ENCODE measurements at regions not wholly inside any gene's neighbourhood (a gene's known extent, or its start where the extent isn't known, plus 50 kb on each side); places are given as distances from the start of the nearest gene placed in this dataset.

- peaks cover 3% of the 10 kb centered on the region for H3K27me3 Mint-ChIP-seq (ENCODE audit: unreplicated experiment)
- no peak for DNase-seq (ENCODE audit: extremely low spot score, unreplicated experiment)
- no peak overlapping the region for H3K27ac Mint-ChIP-seq (ENCODE audit: unreplicated experiment)
- no peak for TF ChIP-seq CTCF (IDR thresholded peaks at IDR 0.05)
- H3K36me3 Mint-ChIP-seq (ENCODE audit: unreplicated experiment) = no peaks in the 10 kb centered on the region
- H3K4me1 Mint-ChIP-seq (ENCODE audit: unreplicated experiment) = no peaks in the 10 kb centered on the region
- H3K9me3 Mint-ChIP-seq (ENCODE audit: unreplicated experiment) = no peaks in the 10 kb centered on the region
- H3K4me3 Mint-ChIP-seq (ENCODE audit: unreplicated experiment) = no peak overlapping the region
Measured at GRCh38 chr12:5210923-5211290, 167.2 kb downstream of the KCNA5 start.

- Mint-ChIP-seq H3K4me3 (ENCODE audit: unreplicated experiment) (no peak overlapping the region), H3K27me3 (ENCODE audit: unreplicated experiment) (peaks cover 5% of the 10 kb centered on the region), H3K4me1 (ENCODE audit: unreplicated experiment) (no peaks in the 10 kb centered on the region), H3K36me3 (ENCODE audit: unreplicated experiment) (no peaks in the 10 kb centered on the region), H3K27ac (ENCODE audit: unreplicated experiment) (no peak overlapping the region), H3K9me3 (ENCODE audit: unreplicated experiment) (no peaks in the 10 kb centered on the region)
- TF ChIP-seq CTCF (IDR thresholded peaks at IDR 0.05) = no peak
- DNase-seq (ENCODE audit: extremely low spot score, unreplicated experiment) = no peak
Measured at GRCh38 chr12:5213336-5213735, 169.7 kb downstream of the KCNA5 start.

- Mint-ChIP-seq H3K27me3 (ENCODE audit: unreplicated experiment) (peaks cover 5% of the 10 kb centered on the region), H3K27ac (ENCODE audit: unreplicated experiment) (no peak overlapping the region), H3K4me3 (ENCODE audit: unreplicated experiment) (no peak overlapping the region), H3K36me3 (ENCODE audit: unreplicated experiment) (no peaks in the 10 kb centered on the region), H3K4me1 (ENCODE audit: unreplicated experiment) (no peaks in the 10 kb centered on the region), H3K9me3 (ENCODE audit: unreplicated experiment) (no peaks in the 10 kb centered on the region)
- DNase-seq (ENCODE audit: extremely low spot score, unreplicated experiment) = no peak
- no peak for TF ChIP-seq CTCF (IDR thresholded peaks at IDR 0.05)
Measured at GRCh38 chr12:5213990-5214389, 170.3 kb downstream of the KCNA5 start.

- Mint-ChIP-seq H3K27ac (ENCODE audit: unreplicated experiment) (no peak overlapping the region), H3K27me3 (ENCODE audit: unreplicated experiment) (peaks cover 2% of the 10 kb centered on the region), H3K9me3 (ENCODE audit: unreplicated experiment) (no peaks in the 10 kb centered on the region), H3K4me3 (ENCODE audit: unreplicated experiment) (no peak overlapping the region), H3K36me3 (ENCODE audit: unreplicated experiment) (no peaks in the 10 kb centered on the region), H3K4me1 (ENCODE audit: unreplicated experiment) (no peaks in the 10 kb centered on the region)
- no peak for TF ChIP-seq CTCF (IDR thresholded peaks at IDR 0.05)
- DNase-seq (ENCODE audit: extremely low spot score, unreplicated experiment) = no peak
Measured at GRCh38 chr12:5217936-5218335, 174.3 kb downstream of the KCNA5 start.

GRCh38 chr12:5220099-5220498 lies 176.4 kb downstream of the KCNA5 start:
- H3K27ac Mint-ChIP-seq (ENCODE audit: unreplicated experiment) = no peak overlapping the region
- no peak overlapping the region for H3K4me3 Mint-ChIP-seq (ENCODE audit: unreplicated experiment)
- no peaks in the 10 kb centered on the region for H3K9me3 Mint-ChIP-seq (ENCODE audit: unreplicated experiment)
- peaks cover 2% of the 10 kb centered on the region for H3K27me3 Mint-ChIP-seq (ENCODE audit: unreplicated experiment)
- no peak for TF ChIP-seq CTCF (IDR thresholded peaks at IDR 0.05)
- H3K36me3 Mint-ChIP-seq (ENCODE audit: unreplicated experiment) = no peaks in the 10 kb centered on the region
- no peak for DNase-seq (ENCODE audit: extremely low spot score, unreplicated experiment)
- no peaks in the 10 kb centered on the region for H3K4me1 Mint-ChIP-seq (ENCODE audit: unreplicated experiment)

All from osteocyte (in vitro differentiated cells).